HepG2 (cell line): ENCODE measurements at regions not wholly inside any gene's neighbourhood (a gene's known extent, or its start where the extent isn't known, plus 50 kb on each side); places are given as distances from the start of the nearest gene placed in this dataset.

Source experiments
- ASH2L ChIP-seq: fragments of 300-600, 200-600 bp; sonication (generic); IDR thresholded peaks from 2 replicates; pipeline ENCODE4 v1.7.0; 2017; ENCODE audit warnings: low read depth, mild to moderate bottlenecking, moderate library complexity, mixed read lengths, low read length; ENCODE audit not compliant: insufficient read length
- CTCF ChIP-seq: sonication (generic); formaldehyde crosslinking; IDR thresholded peaks from 2 replicates; pipeline ENCODE4 v1.5.0; 2020; ENCODE audit warnings: mild to moderate bottlenecking, missing genetic modification reagents, moderate library complexity
- EP300 ChIP-seq, 3 experiments: sonication (generic) in 1 of 3; formaldehyde crosslinking in 1 of 3; IDR thresholded peaks; 2 replicates each; pipeline versions ENCODE4 v1.5.1 to v1.6.1; 2011 to 2020; ENCODE audit warnings: low read depth in 2 of 3, low read length in 2 of 3, borderline replicate concordance in 1 of 3, improper control_type of control experiment in 1 of 3, mild to moderate bottlenecking in 1 of 3, missing genetic modification reagents in 1 of 3, moderate library complexity in 1 of 3
- HDAC6 ChIP-seq: fragments of 200-600 bp; sonication (generic); IDR thresholded peaks from 2 replicates; pipeline ENCODE4 v1.7.0; 2017; ENCODE audit warnings: mild to moderate bottlenecking, antibody characterized with exemption, low read length, low read depth
- MEIS1 ChIP-seq: sonication (generic); formaldehyde crosslinking; IDR thresholded peaks from 2 replicates; pipeline ENCODE4 v1.9.0; 2021; ENCODE audit warnings: mild to moderate bottlenecking, missing genetic modification reagents, moderate library complexity, borderline replicate concordance
- SMC3 ChIP-seq: IDR thresholded peaks from 2 replicates; pipeline ENCODE4 v1.6.1; 2011; ENCODE audit warnings: low read length, improper control_type of control experiment
- SOX5 ChIP-seq: IDR thresholded peaks from 2 replicates; pipeline ENCODE4 v1.6.1; 2016; ENCODE audit warnings: borderline replicate concordance
- ZNF253 ChIP-seq: sonication (generic); formaldehyde crosslinking; IDR thresholded peaks from 2 replicates; pipeline ENCODE4 v1.8.0; 2022; ENCODE audit warnings: mild to moderate bottlenecking, missing genetic modification reagents, borderline replicate concordance
- TF ChIP-seq, protein P1 (sequence below): sonication (generic); formaldehyde crosslinking; IDR thresholded peaks from 2 replicates; pipeline ENCODE4 v1.4.0; 2020; ENCODE audit warnings: missing genetic modification reagents, borderline replicate concordance

GRCh38 chr13:105363261-105364190, 1171.9 kb downstream of the EFNB2 start:
- TF ChIP-seq HDAC6 = no peak
- TF ChIP-seq ZNF253 = no peak
- TF ChIP-seq ASH2L = no peak
- no peak for TF ChIP-seq EP300 (IDR thresholded peaks at IDR 0.05; ENCODE audit: low read depth in 2 of 2, low read length in 2 of 2)
- no peak for TF ChIP-seq EP300 (CRISPR knock-in tag; IDR thresholded peaks at IDR 0.05; ENCODE audit: borderline replicate concordance)
- TF ChIP-seq MEIS1 (CRISPR knock-in tag) = no peak
- no peak for TF ChIP-seq SMC3
- TF ChIP-seq, protein P1, sequence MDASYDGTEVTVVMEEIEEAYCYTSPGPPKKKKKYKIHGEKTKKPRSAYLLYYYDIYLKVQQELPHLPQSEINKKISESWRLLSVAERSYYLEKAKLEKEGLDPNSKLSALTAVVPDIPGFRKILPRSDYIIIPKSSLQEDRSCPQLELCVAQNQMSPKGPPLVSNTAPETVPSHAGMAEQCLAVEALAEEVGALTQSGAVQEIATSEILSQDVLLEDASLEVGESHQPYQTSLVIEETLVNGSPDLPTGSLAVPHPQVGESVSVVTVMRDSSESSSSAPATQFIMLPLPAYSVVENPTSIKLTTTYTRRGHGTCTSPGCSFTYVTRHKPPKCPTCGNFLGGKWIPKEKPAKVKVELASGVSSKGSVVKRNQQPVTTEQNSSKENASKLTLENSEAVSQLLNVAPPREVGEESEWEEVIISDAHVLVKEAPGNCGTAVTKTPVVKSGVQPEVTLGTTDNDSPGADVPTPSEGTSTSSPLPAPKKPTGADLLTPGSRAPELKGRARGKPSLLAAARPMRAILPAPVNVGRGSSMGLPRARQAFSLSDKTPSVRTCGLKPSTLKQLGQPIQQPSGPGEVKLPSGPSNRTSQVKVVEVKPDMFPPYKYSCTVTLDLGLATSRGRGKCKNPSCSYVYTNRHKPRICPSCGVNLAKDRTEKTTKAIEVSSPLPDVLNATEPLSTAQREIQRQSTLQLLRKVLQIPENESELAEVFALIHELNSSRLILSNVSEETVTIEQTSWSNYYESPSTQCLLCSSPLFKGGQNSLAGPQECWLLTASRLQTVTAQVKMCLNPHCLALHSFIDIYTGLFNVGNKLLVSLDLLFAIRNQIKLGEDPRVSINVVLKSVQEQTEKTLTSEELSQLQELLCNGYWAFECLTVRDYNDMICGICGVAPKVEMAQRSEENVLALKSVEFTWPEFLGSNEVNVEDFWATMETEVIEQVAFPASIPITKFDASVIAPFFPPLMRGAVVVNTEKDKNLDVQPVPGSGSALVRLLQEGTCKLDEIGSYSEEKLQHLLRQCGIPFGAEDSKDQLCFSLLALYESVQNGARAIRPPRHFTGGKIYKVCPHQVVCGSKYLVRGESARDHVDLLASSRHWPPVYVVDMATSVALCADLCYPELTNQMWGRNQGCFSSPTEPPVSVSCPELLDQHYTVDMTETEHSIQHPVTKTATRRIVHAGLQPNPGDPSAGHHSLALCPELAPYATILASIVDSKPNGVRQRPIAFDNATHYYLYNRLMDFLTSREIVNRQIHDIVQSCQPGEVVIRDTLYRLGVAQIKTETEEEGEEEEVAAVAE (CRISPR knock-in tag) = no peak
- TF ChIP-seq CTCF (CRISPR knock-in tag) = no peak
- TF ChIP-seq SOX5 (CRISPR knock-in tag) = no peak
